Sigmoid colon (tissue), 6 donors: ENCODE measurements at regions not wholly inside any gene's neighbourhood (a gene's known extent, or its start where the extent isn't known, plus 50 kb on each side); places are given as distances from the start of the nearest gene placed in this dataset.
A peak's percentile ranks its signal among the peaks of the same experiment; 100 is the strongest.

ENCODE experiments used
- DNase-seq: peaks from one replicate; pipeline ENCODE4 v3.0.0-alpha.2; 2019
- H3K27ac ChIP-seq, 4 donors: fragments of 200-600 bp; sonication (generic); one replicate each; pipeline ENCODE4 v1.5.1; 2016 to 2019; ENCODE audit warnings: mild to moderate bottlenecking in 1 of 4
- H3K27me3 ChIP-seq, 3 donors: fragments of 200-600 bp; sonication (generic); one replicate each; pipeline ENCODE4 v1.5.1; 2019; ENCODE audit warnings: mild to moderate bottlenecking in 1 of 3
- H3K36me3 ChIP-seq, 4 donors: fragments of 200-600 bp; sonication (generic); one replicate each; pipeline ENCODE4 v1.5.1; 2016 to 2019
- H3K4me1 ChIP-seq, 4 donors: fragments of 200-600 bp; sonication (generic); one replicate each; pipeline ENCODE4 v1.5.1; 2017 to 2019
- H3K4me3 ChIP-seq, 4 donors: fragments of 200-600 bp; sonication (generic); one replicate each; pipeline ENCODE4 v1.5.1; 2017 to 2019; ENCODE audit warnings: mild to moderate bottlenecking in 2 of 4, moderate library complexity in 1 of 4
- H3K9me3 ChIP-seq, 4 donors: fragments of 200-600 bp in 3 of 4; sonication (generic) in 3 of 4; one replicate each; pipeline versions ENCODE4 v1.5.1 to v1.6.1; 2013 to 2019
- EP300 ChIP-seq, 4 donors: sonication (generic); formaldehyde crosslinking; IDR thresholded peaks; one replicate each; pipeline ENCODE4 v1.6.1; 2017; ENCODE audit warnings: antibody characterized with exemption in 4 of 4
- POLR2A ChIP-seq, 2 donors: fragments of 450-650 bp; IDR thresholded peaks; one replicate each; pipeline ENCODE4 v1.6.1; 2016; ENCODE audit warnings: antibody characterized with exemption in 2 of 2, mild to moderate bottlenecking in 2 of 2, moderate library complexity in 2 of 2
- POLR2AphosphoS5 ChIP-seq, 4 donors: sonication (generic); formaldehyde crosslinking; IDR thresholded peaks; one replicate each; pipeline ENCODE4 v1.6.1; 2017; ENCODE audit warnings: antibody characterized with exemption in 4 of 4
- WGBS, 2 donors: extraction: QIAGEN DNeasy Blood & Tissue Kit; methylation state at CpG; one replicate each; pipeline ENCODE4 v1.1.7; 2013; 5-methylcytosine and 5-hydroxymethylcytosine counted together
- intact Hi-C: fragments of 100-400 bp; cut with DNase I; formaldehyde crosslinking; loops from one replicate; pipeline ENCODE4 v1.15.1; 2023
- TF ChIP-seq, protein P1 (sequence below), 4 experiments: fragments of 450-650 bp in 3 of 4; fragments of 200-600 bp in 1 of 4; IDR thresholded peaks; one replicate each; pipeline ENCODE4 v1.5.1; 2016 to 2019; ENCODE audit warnings: antibody characterized with exemption in 4 of 4, mild to moderate bottlenecking in 3 of 4, moderate library complexity in 2 of 4
- donor health status: healthy with polysubstance abuse.
- donor health status: healthy.

GRCh38 chr5:2039180-2039531 is 156.4 kb upstream of the IRX4 start:
- Histone ChIP-seq H3K4me3 (no peak overlapping the region), H3K4me1 (peaks cover 0 to 9% (median 7%) of the 10 kb centered on the region in 4 donors), H3K9me3 (no peaks in the 10 kb centered on the region), H3K36me3 (no peaks in the 10 kb centered on the region), H3K27me3 (no peaks in the 10 kb centered on the region), H3K27ac (peak overlapping the region in 1 of 4 donors; percentile 12)
- TF ChIP-seq, protein P1, sequence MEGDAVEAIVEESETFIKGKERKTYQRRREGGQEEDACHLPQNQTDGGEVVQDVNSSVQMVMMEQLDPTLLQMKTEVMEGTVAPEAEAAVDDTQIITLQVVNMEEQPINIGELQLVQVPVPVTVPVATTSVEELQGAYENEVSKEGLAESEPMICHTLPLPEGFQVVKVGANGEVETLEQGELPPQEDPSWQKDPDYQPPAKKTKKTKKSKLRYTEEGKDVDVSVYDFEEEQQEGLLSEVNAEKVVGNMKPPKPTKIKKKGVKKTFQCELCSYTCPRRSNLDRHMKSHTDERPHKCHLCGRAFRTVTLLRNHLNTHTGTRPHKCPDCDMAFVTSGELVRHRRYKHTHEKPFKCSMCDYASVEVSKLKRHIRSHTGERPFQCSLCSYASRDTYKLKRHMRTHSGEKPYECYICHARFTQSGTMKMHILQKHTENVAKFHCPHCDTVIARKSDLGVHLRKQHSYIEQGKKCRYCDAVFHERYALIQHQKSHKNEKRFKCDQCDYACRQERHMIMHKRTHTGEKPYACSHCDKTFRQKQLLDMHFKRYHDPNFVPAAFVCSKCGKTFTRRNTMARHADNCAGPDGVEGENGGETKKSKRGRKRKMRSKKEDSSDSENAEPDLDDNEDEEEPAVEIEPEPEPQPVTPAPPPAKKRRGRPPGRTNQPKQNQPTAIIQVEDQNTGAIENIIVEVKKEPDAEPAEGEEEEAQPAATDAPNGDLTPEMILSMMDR (IDR thresholded peaks at IDR 0.05): no peak
- TF ChIP-seq POLR2AphosphoS5 (IDR thresholded peaks at IDR 0.05) (no peak), EP300 (IDR thresholded peaks at IDR 0.05) (no peak), POLR2A (IDR thresholded peaks at IDR 0.05) (no peak)
- DNase-seq: no peak
- 37 to 38% methylated on average over 8 of the region's 8 CpGs for WGBS, 2 donors
- intact Hi-C loops: loop anchor here (5.0 kb wide), 1 partner anchor 372 kb away; no protein-coding TSS in a partner anchor

DNA sequence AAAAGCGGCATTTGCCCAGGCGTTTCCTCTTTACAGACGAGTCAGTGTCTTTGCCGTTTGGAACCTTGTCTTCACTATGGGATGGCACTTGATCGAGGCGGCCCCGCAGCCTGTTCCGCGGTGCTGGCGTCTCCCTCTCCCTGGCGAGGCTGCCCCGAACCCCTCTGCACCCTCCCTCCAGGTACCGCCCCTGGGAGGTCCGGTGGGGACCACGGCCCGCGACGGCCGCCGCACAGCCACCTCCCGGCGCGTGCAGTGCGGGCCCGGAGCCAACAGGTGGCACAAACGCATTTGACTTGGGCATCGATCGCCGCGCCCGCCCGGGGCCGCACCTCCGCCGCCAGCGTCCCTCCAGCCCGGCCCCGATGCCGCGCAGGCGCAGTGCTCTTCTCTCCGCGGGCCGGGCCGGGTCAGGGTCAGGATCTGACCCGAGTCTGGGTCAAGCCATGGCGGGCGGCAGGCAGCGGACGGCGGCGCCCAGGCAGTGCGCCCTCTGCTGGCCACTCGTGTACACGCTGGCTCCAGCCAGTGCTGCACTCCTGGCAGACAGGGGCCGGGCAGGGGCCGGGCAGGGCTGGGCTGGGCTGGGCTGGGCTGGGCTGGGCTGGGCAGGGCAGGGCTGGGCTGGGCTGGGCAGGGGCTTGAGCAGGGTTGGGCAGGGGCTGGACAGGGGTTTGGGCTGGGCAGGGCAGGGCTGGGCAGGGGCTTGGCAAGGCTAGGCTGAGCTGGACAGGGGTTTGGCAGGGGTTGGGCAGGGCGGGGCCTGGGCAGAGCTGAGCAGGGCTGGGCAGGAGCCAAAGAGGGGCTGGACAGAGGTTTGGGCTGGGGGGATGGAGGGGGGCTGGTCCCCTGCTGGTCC is 155.8 kb upstream of the IRX4 start:
- Histone ChIP-seq H3K27me3 (no peaks in the 10 kb centered on the region), H3K4me3 (peak overlapping the region; percentile 21 to 54 (median 40)), H3K27ac (peak overlapping the region in 1 of 4 donors; percentile 12), H3K36me3 (no peaks in the 10 kb centered on the region), H3K4me1 (peaks cover 0 to 9% (median 7%) of the 10 kb centered on the region in 4 donors), H3K9me3 (no peaks in the 10 kb centered on the region)
- TF ChIP-seq, protein P1 (IDR thresholded peaks at IDR 0.05): peak in 1 of 4 experiments; percentile 79
- TF ChIP-seq EP300 (IDR thresholded peaks at IDR 0.05): no peak
- WGBS, 2 donors: 4 to 16% methylated on average over 58 of the region's 58 CpGs
- intact Hi-C loops: loop anchor here (5.0 kb wide), 1 partner anchor 371 kb away; no protein-coding TSS in a partner anchor
- DNase-seq: no peak

- no peak overlapping the region for H3K27ac ChIP-seq
- intact Hi-C loops: loop anchor here (5.0 kb wide), 1 partner anchor 370 kb away; no protein-coding TSS in a partner anchor
- no peaks in the 10 kb centered on the region for H3K27me3 ChIP-seq
- TF ChIP-seq POLR2A (IDR thresholded peaks at IDR 0.05) (no peak), POLR2AphosphoS5 (IDR thresholded peaks at IDR 0.05) (no peak), EP300 (IDR thresholded peaks at IDR 0.05) (no peak)
- TF ChIP-seq, protein P1 (IDR thresholded peaks at IDR 0.05): no peak
- H3K36me3 ChIP-seq: no peaks in the 10 kb centered on the region
- H3K4me1 ChIP-seq: peaks cover 0 to 9% (median 7%) of the 10 kb centered on the region in 4 donors
- DNase-seq: no peak
- WGBS, 2 donors: 60 to 74% methylated on average over 6 of the region's 6 CpGs
- no peak overlapping the region for H3K4me3 ChIP-seq
- H3K9me3 ChIP-seq: no peaks in the 10 kb centered on the region
Measured at GRCh38 chr5:2036885-2037284, 154.2 kb upstream of the IRX4 start.

GRCh38 chr5:2032432-2032831 is 149.7 kb upstream of the IRX4 start:
- intact Hi-C loops: no loop called here
- WGBS, 2 donors: 60 to 62% methylated on average over 5 of the region's 5 CpGs
- H3K9me3 ChIP-seq: no peaks in the 10 kb centered on the region
- no peaks in the 10 kb centered on the region for H3K27me3 ChIP-seq
- no peaks in the 10 kb centered on the region for H3K4me1 ChIP-seq
- DNase-seq: no peak
- no peak for TF ChIP-seq POLR2AphosphoS5 (IDR thresholded peaks at IDR 0.05)
- TF ChIP-seq, protein P1 (IDR thresholded peaks at IDR 0.05): no peak
- no peak for TF ChIP-seq EP300 (IDR thresholded peaks at IDR 0.05)
- TF ChIP-seq POLR2A (IDR thresholded peaks at IDR 0.05): no peak
- no peaks in the 10 kb centered on the region for H3K36me3 ChIP-seq
- H3K27ac ChIP-seq: no peak overlapping the region
- H3K4me3 ChIP-seq: no peak overlapping the region
